HG02840 (cell line): ENCODE measurements at regions not wholly inside any gene's neighbourhood (a gene's known extent, or its start where the extent isn't known, plus 50 kb on each side); places are given as distances from the start of the nearest gene placed in this dataset.
"Not testable (repeated sequence)": the region's sequence is repeated elsewhere in the genome, so short reads cannot be mapped to it uniquely, and the experiment has no call there.

Source experiments
- ATAC-seq: cut with Tn5 transposase; IDR thresholded peaks from one replicate; pipeline ENCODE4 v1.9.1; 2021; ENCODE audit warnings: mild to moderate bottlenecking, moderate library complexity, moderate number of reproducible peaks; ENCODE audit not compliant: unreplicated experiment, low FRiP score

DNA sequence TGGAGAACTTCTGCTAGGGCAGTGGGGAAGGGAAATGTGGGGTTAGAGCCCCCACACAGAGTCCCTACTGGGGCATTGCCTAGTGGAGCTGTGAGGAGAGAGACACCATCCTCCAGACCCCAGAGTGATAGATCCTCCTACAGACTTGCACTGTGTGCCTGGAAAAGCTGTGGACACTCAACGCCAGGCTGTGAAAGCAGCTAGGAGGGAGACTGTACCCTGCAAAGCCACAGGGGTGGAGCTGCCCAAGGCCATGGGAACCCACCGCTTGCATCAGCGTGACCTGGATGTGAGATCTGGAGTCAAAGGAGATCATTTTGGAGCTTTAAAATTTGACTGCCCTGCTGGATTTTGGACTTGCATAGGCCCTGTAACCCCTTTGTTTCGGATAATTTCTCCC lies 69.4 kb upstream of the GRIN3A start:
- not testable (repeated sequence) for ATAC-seq

DNA sequence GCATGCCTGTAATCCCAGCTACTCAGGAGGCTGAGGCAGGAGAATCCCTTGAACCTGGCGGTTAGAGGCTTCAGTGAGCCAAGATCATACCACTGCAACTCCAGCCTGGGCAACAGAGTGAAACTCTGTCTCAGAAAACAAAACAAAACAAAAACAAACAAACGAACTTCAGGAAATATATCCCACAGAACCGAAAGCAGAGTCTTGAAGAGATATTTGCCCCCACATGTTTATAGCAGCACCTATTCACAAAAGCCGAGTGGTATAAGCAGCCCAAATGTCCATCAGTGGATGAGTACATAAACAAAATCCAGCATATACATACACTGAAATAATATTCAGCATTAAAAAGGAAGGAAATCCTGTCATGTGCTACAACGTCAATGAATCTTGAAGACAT lies 57.6 kb upstream of the GRIN3A start:
- no peak for ATAC-seq

DNA sequence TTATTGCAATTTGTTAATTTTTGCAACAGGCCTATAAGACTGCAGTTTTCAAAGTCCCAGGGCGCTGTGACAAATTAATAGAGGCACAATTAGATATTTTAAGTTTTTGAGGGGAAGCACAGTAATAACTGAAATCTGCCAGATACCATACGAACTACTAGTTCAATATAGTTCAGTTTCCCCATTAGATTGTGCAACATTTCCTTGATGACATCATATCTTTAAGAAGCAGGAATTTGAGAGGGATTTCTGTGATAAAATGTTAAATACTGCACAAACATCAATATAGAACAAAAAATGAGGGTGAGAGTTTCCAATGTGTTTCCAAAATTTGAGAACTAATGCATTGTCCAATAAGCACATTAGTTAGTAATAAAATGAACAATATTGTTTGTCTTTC lies 56.7 kb upstream of the GRIN3A start:
- no peak for ATAC-seq

DNA sequence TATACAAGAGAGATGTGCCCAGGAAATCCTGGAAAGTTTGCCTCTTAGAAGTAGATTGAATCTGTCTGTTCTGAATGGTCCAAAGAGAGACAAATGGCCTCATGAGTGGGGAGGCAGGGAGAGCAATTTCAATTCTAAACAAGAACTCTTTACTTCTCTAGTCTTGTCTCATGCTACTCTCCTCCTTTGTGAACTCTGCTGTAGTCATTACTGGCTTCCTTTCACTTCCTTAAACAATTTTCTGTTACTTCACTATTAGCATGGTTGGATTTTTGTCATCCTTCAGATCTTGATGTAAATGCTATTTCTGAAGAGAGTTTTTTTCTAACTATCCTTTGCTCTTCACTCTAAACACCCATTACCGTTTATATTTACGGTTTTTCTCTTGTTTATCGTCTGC lies 54.0 kb upstream of the GRIN3A start:
- no peak for ATAC-seq

DNA sequence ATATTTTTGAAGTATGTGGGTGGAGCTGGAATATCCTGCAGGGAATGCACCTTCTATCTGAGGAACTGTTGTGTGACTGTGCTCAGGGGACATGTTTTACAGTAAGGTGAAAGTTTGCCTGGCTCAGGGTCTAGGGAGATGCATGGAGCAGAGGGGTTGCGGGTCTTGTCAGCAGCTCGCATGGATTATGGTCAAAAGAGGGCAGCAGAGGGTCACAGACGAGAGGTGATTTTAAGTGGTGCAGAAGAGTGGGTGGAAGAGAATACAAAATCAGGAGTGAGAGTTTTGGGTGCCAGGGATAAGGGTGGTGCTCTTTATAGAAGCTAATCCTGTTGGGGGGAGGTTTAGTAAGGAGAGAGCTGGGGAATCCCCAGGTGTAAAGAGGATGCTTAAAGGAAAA lies 53.5 kb upstream of the GRIN3A start:
- no peak for ATAC-seq

DNA sequence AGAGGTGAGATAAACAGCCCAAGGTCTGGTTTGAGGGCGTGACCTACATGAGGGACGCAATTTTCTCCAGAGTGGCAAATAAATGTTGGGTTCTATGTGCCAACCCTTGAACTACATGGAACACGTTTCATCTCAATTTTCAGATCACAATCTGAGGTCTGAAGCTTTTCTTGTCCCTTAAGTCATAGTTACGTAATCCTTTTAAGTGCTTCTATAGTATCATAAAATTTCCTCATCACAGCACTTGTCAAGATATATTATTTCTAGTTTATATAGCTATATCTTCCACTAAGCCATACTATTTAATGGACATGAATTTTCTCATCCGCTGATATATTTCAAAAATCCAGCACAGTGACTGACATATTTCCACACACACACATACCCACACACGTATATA lies 53.1 kb upstream of the GRIN3A start:
- no peak for ATAC-seq
